Colonic mucosa (tissue), 4 donors: ENCODE measurements at regions not wholly inside any gene's neighbourhood (a gene's known extent, or its start where the extent isn't known, plus 50 kb on each side); places are given as distances from the start of the nearest gene placed in this dataset.
A peak's percentile ranks its signal among the peaks of the same experiment; 100 is the strongest.

Experiments used
- DNase-seq: peaks from one replicate; pipeline ENCODE4 v3.0.0-alpha.2; 2020
- H3K27ac ChIP-seq: fragments of 200-600 bp; one replicate; pipeline ENCODE4 v1.8.0; 2021
- H3K27me3 ChIP-seq: fragments of 200-600 bp; one replicate; pipeline ENCODE4 v1.8.0; 2021
- H3K36me3 ChIP-seq: fragments of 200-600 bp; one replicate; pipeline ENCODE4 v1.8.0; 2021
- H3K4me1 ChIP-seq: fragments of 200-600 bp; one replicate; pipeline ENCODE4 v1.8.0; 2021; ENCODE audit warnings: mild to moderate bottlenecking
- H3K4me3 ChIP-seq: fragments of 200-600 bp; one replicate; pipeline ENCODE4 v1.8.0; 2021
- H3K9ac ChIP-seq, 2 donors: one replicate each; pipeline ENCODE4 v1.7.0; 2013; ENCODE audit warnings: control low read depth in 2 of 2, low read depth in 2 of 2, low read length in 2 of 2
- H3K9me3 ChIP-seq: fragments of 200-600 bp; one replicate; pipeline ENCODE4 v1.8.0; 2021
- intact Hi-C: fragments of 100-400 bp; cut with DNase I; formaldehyde crosslinking; loops from one replicate; pipeline ENCODE4 v1.14.1; 2022
- TF ChIP-seq, protein P1 (sequence below): fragments of 200-600 bp; IDR thresholded peaks from one replicate; pipeline ENCODE4 v1.8.0; 2022; ENCODE audit warnings: antibody characterized with exemption, mild to moderate bottlenecking
- donor health status: healthy.
- donor health status: DM: no; HTN: no; CAD: no.
- donor health status: DM: no; HTN: no; CAD: no.

DNA sequence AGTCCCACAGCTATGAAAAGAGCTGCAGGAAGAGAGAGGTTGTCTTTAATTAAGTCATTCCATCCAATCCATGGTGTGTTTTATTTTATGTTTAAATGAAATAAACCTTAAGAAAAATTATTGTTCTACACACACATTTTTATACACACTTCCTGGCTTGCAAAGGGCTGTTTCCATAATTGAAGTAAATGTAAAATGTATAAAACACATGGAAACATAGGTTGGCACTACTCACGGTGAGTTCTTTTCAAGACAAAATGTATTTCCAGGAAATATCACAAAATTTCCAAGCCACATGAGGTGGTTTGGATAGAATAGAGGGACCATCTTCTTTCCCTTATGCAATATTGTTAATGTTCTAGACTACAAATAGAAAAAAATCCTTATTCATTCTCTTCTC is 426.8 kb upstream of the USP24 start:
- Histone ChIP-seq H3K4me1 (no peaks in the 10 kb centered on the region), H3K27me3 (no peaks in the 10 kb centered on the region), H3K27ac (no peak overlapping the region), H3K9me3 (no peaks in the 10 kb centered on the region), H3K36me3 (no peaks in the 10 kb centered on the region), H3K4me3 (no peak overlapping the region), H3K9ac (no peak overlapping the region)
- no peak for DNase-seq
- TF ChIP-seq, protein P1, sequence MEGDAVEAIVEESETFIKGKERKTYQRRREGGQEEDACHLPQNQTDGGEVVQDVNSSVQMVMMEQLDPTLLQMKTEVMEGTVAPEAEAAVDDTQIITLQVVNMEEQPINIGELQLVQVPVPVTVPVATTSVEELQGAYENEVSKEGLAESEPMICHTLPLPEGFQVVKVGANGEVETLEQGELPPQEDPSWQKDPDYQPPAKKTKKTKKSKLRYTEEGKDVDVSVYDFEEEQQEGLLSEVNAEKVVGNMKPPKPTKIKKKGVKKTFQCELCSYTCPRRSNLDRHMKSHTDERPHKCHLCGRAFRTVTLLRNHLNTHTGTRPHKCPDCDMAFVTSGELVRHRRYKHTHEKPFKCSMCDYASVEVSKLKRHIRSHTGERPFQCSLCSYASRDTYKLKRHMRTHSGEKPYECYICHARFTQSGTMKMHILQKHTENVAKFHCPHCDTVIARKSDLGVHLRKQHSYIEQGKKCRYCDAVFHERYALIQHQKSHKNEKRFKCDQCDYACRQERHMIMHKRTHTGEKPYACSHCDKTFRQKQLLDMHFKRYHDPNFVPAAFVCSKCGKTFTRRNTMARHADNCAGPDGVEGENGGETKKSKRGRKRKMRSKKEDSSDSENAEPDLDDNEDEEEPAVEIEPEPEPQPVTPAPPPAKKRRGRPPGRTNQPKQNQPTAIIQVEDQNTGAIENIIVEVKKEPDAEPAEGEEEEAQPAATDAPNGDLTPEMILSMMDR: no peak
- intact Hi-C loops: no loop called here

DNA sequence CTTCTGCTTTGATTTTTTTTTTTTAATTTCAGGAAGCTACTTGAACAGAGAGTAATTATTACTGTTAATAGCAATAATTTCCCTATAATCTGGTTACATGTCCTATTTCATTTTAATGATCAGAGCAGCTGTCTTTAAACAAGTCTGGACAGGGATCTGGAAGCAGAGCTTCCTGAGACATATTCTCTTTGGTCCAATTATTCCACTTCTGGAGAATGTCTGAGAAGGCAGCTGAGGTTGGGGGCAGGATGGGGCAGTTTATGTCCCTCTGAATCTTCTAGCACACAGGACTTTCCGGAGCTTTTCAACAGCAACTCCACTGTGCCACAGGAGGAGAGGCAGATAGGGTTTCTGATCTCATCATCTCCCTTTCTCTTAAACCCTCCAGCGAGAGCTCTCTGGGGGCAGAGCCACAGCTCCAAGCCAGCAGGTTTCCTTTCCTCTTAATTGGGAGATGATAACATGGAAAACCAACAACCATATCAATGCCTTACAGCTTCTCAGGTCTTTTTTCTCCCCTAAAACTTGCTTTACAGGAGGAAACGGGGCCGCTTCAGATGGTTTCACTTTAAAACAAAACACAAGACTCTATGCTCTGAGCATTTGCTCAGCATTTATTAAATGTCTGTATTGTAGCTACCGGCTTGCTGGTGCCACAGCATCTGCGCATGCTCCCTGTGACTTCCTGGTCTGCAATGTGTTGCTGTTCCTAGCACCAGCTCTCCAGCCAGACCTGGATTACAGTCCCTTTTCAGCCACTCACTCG is 425.7 kb upstream of the USP24 start:
- no peaks in the 10 kb centered on the region for H3K4me1 ChIP-seq
- H3K36me3 ChIP-seq: no peaks in the 10 kb centered on the region
- DNase-seq: peak; percentile 56
- H3K27ac ChIP-seq: no peak overlapping the region
- no peak overlapping the region for H3K4me3 ChIP-seq
- TF ChIP-seq, protein P1: no peak
- H3K27me3 ChIP-seq: no peaks in the 10 kb centered on the region
- intact Hi-C loops: no loop called here
- H3K9me3 ChIP-seq: no peaks in the 10 kb centered on the region
- no peak overlapping the region for H3K9ac ChIP-seq

DNA sequence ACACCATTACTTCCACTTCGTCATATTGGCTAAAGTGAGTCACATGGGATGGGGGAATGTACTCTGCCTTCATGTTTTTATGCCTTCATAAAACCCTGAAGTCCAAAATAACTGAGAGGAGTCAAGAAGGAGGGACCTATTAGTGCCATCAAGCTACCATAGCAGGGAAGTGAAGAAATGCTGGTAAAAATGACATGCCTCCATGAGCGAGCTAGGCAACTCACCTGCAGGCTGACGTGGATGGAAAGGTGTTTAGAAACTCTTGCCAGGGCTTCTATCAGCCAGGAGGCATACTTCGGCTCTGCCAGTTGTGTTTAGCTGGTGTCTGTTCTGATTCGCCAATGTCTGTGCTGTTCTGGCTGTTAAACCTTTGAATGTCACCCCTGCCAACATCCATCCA is 424.4 kb upstream of the USP24 start:
- no peak for DNase-seq
- Histone ChIP-seq H3K27ac (no peak overlapping the region), H3K4me1 (no peaks in the 10 kb centered on the region), H3K9me3 (no peaks in the 10 kb centered on the region), H3K9ac (no peak overlapping the region), H3K4me3 (no peak overlapping the region), H3K36me3 (no peaks in the 10 kb centered on the region), H3K27me3 (no peaks in the 10 kb centered on the region)
- TF ChIP-seq, protein P1: no peak
- intact Hi-C loops: no loop called here

DNA sequence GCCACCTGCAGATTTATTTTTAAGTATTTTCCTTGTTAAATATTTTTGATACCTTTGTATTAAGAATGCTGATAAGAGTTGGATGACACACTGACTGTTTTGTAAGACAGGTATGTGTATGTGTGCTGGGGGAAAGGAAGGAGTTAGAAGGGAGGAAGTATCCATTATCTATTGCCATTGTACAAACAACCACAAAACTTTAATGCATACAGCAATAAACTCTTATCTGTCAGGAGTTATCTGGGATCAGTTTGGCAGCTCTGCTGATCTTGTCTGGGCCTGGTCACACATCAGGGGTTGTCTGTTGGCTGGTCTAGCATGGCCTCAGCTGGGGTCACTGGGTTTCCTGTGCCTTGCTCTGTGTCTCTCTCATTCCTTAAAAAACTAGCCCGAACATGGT is 423.9 kb upstream of the USP24 start:
- H3K9me3 ChIP-seq: no peaks in the 10 kb centered on the region
- no peak overlapping the region for H3K4me3 ChIP-seq
- no peak overlapping the region for H3K27ac ChIP-seq
- TF ChIP-seq, protein P1: no peak
- no peaks in the 10 kb centered on the region for H3K4me1 ChIP-seq
- H3K9ac ChIP-seq: no peak overlapping the region
- DNase-seq: no peak
- H3K27me3 ChIP-seq: no peaks in the 10 kb centered on the region
- no peaks in the 10 kb centered on the region for H3K36me3 ChIP-seq
- intact Hi-C loops: no loop called here

DNA sequence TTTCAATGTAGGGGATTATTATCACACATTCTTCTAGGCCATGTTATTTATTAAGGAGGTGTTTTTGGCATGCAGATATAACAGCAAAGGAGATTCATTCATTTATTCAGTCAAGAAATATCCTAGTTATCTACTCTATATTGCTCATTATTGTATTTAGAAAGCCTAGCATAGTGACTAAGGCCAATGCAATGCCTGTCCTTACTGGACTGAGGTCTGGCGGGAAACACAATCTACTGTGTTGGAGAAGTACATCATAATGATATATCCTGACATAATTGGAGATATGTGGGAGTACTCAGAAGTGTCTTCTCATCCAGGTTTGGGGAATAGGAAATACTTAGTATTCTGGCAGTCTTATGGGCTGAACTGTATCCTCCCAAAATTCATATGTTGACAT is 421.5 kb upstream of the USP24 start:
- intact Hi-C loops: no loop called here
- no peak for DNase-seq
- Histone ChIP-seq H3K9me3 (no peaks in the 10 kb centered on the region), H3K27ac (no peak overlapping the region), H3K36me3 (no peaks in the 10 kb centered on the region), H3K27me3 (no peaks in the 10 kb centered on the region), H3K9ac (no peak overlapping the region), H3K4me1 (no peaks in the 10 kb centered on the region), H3K4me3 (no peak overlapping the region)
- TF ChIP-seq, protein P1: no peak
